Endodermal cell (in vitro differentiated cells): ENCODE measurements at regions not wholly inside any gene's neighbourhood (a gene's known extent, or its start where the extent isn't known, plus 50 kb on each side); places are given as distances from the start of the nearest gene placed in this dataset.
A peak's percentile ranks its signal among the peaks of the same experiment; 100 is the strongest.

Experiments used
- DNase-seq: peaks from one replicate; pipeline ENCODE4 v3.0.0-alpha.2; 2017
- H3K27ac ChIP-seq: 2 replicates; pipeline ENCODE4 v1.5.1; 2013; ENCODE audit warnings: mild to moderate bottlenecking, low read depth, low read length, moderate library complexity
- H3K27me3 ChIP-seq: 2 replicates; pipeline ENCODE4 v1.6.1; 2013; ENCODE audit warnings: mild to moderate bottlenecking, low read length, moderate library complexity; ENCODE audit not compliant: insufficient read depth, control insufficient read depth, poor library complexity, severe bottlenecking
- H3K36me3 ChIP-seq: 2 replicates; pipeline ENCODE4 v1.7.0; 2013; ENCODE audit warnings: mild to moderate bottlenecking, low read length, moderate library complexity; ENCODE audit not compliant: control insufficient read depth, insufficient read depth
- H3K4me1 ChIP-seq: one replicate; pipeline ENCODE4 v1.7.0; 2013; ENCODE audit warnings: low read length; ENCODE audit not compliant: control insufficient read depth, insufficient read depth
- H3K4me3 ChIP-seq: 2 replicates; pipeline ENCODE4 v1.5.1; 2013; ENCODE audit warnings: mild to moderate bottlenecking, low read length, moderate library complexity
- H3K9ac ChIP-seq: 2 replicates; pipeline ENCODE4 v1.6.1; 2013; ENCODE audit warnings: mild to moderate bottlenecking, low read length, moderate library complexity; ENCODE audit not compliant: poor library complexity, severe bottlenecking; ENCODE audit errors: extremely low read depth
- H3K9me3 ChIP-seq: 2 replicates; pipeline ENCODE4 v1.6.1; 2013; ENCODE audit warnings: mild to moderate bottlenecking, low read length, moderate library complexity; ENCODE audit not compliant: control insufficient read depth
- H3K27ac Mint-ChIP-seq: 2 replicates; pipeline ENCODE4 v1.8.0; 2020; ENCODE audit warnings: mixed read lengths
- H3K27me3 Mint-ChIP-seq: 2 replicates; pipeline ENCODE4 v1.8.0; 2021; ENCODE audit warnings: mild to moderate bottlenecking, mixed read lengths; ENCODE audit not compliant: insufficient read depth
- H3K36me3 Mint-ChIP-seq: 2 replicates; pipeline ENCODE4 v1.8.0; 2020; ENCODE audit warnings: low read depth, mixed read lengths
- H3K4me1 Mint-ChIP-seq: 2 replicates; pipeline ENCODE4 v1.8.0; 2020; ENCODE audit warnings: mixed read lengths
- H3K4me3 Mint-ChIP-seq: 2 replicates; pipeline ENCODE4 v1.8.0; 2020; ENCODE audit warnings: mild to moderate bottlenecking, moderate library complexity, mixed read lengths
- H3K9me3 Mint-ChIP-seq: 2 replicates; pipeline ENCODE4 v1.8.0; 2020; ENCODE audit warnings: mild to moderate bottlenecking, mixed read lengths
- WGBS, 2 experiments: methylation state at CpG; one replicate each; pipeline versions ENCODE4 v1.1.5 to v1.1.7; 2013; ENCODE audit warnings: missing lambda C conversion rate in 2 of 2, mixed read lengths in 1 of 2; ENCODE audit not compliant: insufficient coverage in 1 of 2, insufficient read length in 1 of 2; 5-methylcytosine and 5-hydroxymethylcytosine counted together
- TF ChIP-seq, protein P1 (sequence below): fragments of 200-600 bp; sonication (generic); conservative IDR thresholded peaks from 2 replicates; pipeline ENCODE4 v1.5.0; 2021; ENCODE audit warnings: antibody characterized with exemption, mild to moderate bottlenecking

DNA sequence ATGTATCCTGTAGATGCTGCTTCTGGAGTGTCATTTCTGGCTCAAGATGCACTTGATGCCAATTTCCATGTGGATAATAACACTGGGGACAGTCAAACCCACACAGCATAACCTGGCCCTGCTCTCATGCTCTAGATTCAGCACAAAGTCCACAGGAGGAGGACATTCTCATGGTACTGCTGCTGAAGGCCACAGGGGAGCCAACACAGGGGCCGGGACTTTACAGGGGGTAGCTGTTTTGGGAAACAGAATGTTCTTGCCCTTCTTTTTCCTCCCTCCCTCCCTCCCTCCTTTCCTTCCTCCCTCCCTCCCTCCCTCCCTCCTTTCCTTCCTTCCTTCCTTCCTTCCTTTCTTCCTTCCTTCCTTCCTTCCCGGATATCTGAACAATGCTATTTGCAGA lies 477.4 kb downstream of the PDCD6IP start:
- H3K9me3 ChIP-seq: no peaks in the 10 kb centered on the region
- H3K4me3 Mint-ChIP-seq: no peak overlapping the region
- WGBS, 2 experiments: 100% methylated on average over 2 of the region's 2 CpGs; no CpG with 5 or more reads in 1 of the 2 experiments
- no peak for DNase-seq
- TF ChIP-seq, protein P1, sequence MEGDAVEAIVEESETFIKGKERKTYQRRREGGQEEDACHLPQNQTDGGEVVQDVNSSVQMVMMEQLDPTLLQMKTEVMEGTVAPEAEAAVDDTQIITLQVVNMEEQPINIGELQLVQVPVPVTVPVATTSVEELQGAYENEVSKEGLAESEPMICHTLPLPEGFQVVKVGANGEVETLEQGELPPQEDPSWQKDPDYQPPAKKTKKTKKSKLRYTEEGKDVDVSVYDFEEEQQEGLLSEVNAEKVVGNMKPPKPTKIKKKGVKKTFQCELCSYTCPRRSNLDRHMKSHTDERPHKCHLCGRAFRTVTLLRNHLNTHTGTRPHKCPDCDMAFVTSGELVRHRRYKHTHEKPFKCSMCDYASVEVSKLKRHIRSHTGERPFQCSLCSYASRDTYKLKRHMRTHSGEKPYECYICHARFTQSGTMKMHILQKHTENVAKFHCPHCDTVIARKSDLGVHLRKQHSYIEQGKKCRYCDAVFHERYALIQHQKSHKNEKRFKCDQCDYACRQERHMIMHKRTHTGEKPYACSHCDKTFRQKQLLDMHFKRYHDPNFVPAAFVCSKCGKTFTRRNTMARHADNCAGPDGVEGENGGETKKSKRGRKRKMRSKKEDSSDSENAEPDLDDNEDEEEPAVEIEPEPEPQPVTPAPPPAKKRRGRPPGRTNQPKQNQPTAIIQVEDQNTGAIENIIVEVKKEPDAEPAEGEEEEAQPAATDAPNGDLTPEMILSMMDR: no peak
- H3K4me3 ChIP-seq: no peak overlapping the region
- H3K36me3 ChIP-seq: no peaks in the 10 kb centered on the region
- no peaks in the 10 kb centered on the region for H3K36me3 Mint-ChIP-seq
- H3K9ac ChIP-seq: no peak overlapping the region
- H3K4me1 Mint-ChIP-seq: no peaks in the 10 kb centered on the region
- no peak overlapping the region for H3K27ac Mint-ChIP-seq
- H3K4me1 ChIP-seq: no peaks in the 10 kb centered on the region
- no peak overlapping the region for H3K27ac ChIP-seq
- H3K27me3 Mint-ChIP-seq: no peaks in the 10 kb centered on the region
- no peaks in the 10 kb centered on the region for H3K9me3 Mint-ChIP-seq
- no peaks in the 10 kb centered on the region for H3K27me3 ChIP-seq

DNA sequence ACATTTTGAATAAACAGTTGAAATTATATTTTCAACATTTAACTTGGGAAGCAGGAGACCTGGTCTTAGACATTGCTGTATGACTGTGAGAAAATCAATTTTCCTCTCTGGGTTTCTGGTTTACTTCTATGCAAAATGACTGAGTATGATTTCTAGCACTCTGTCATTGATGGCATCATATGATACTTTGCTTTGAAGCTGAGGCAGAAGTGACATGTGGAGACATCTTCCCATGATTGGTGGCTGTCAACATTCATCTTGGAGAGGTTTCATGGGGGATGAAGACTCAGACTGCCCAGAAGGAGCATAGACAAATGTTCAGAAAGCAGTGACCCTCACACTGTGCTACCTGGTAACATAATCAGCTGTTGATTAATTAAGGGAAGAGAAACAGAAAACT lies 477.9 kb downstream of the PDCD6IP start:
- Mint-ChIP-seq H3K27ac (no peak overlapping the region), H3K4me1 (no peaks in the 10 kb centered on the region), H3K27me3 (no peaks in the 10 kb centered on the region), H3K9me3 (no peaks in the 10 kb centered on the region), H3K36me3 (no peaks in the 10 kb centered on the region), H3K4me3 (no peak overlapping the region)
- H3K4me3 ChIP-seq: no peak overlapping the region
- H3K27me3 ChIP-seq: no peaks in the 10 kb centered on the region
- TF ChIP-seq, protein P1: no peak
- no peaks in the 10 kb centered on the region for H3K4me1 ChIP-seq
- H3K27ac ChIP-seq: no peak overlapping the region
- H3K9me3 ChIP-seq: no peaks in the 10 kb centered on the region
- no peak overlapping the region for H3K9ac ChIP-seq
- no peaks in the 10 kb centered on the region for H3K36me3 ChIP-seq
- no peak for DNase-seq

DNA sequence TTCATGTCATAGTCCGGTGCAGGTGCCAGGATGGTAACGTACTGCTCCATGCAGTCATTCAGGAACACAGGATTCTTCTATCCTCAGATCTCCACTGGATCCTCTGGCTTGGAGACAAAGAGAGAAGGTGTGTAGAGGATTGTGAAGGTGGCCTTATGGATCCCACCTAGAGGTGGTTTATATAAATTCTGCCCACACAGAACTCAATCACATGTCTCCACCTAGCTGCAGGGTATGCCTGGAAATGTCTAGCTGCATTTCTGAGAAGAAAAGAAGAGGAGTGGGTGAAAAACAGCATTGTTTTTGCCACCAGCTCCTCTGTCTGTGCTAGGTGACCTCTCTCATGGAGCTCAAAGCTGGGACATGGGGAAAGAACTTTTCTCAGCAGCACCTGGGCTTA lies 478.7 kb downstream of the PDCD6IP start:
- no peaks in the 10 kb centered on the region for H3K36me3 Mint-ChIP-seq
- TF ChIP-seq, protein P1: peak; percentile 41

More for the DNA sequence above, 478.7 kb downstream of the PDCD6IP start:
- Histone ChIP-seq H3K4me3 (no peak overlapping the region), H3K9me3 (no peaks in the 10 kb centered on the region), H3K36me3 (no peaks in the 10 kb centered on the region), H3K27ac (no peak overlapping the region), H3K27me3 (no peaks in the 10 kb centered on the region), H3K9ac (no peak overlapping the region), H3K4me1 (no peaks in the 10 kb centered on the region)
- H3K4me1 Mint-ChIP-seq: no peaks in the 10 kb centered on the region
- no peak overlapping the region for H3K27ac Mint-ChIP-seq
- H3K27me3 Mint-ChIP-seq: no peaks in the 10 kb centered on the region
- WGBS, 2 experiments: 43 to 100% methylated on average over 1 to 2 of the region's 2 CpGs
- DNase-seq: no peak
- H3K4me3 Mint-ChIP-seq: no peak overlapping the region
- H3K9me3 Mint-ChIP-seq: no peaks in the 10 kb centered on the region
